Esophagus squamous epithelium (tissue), 4 donors: ENCODE measurements at regions not wholly inside any gene's neighbourhood (a gene's known extent, or its start where the extent isn't known, plus 50 kb on each side); places are given as distances from the start of the nearest gene placed in this dataset.

ENCODE experiments used
- POLR2A ChIP-seq, 4 donors: fragments of 450-650 bp; IDR thresholded peaks; one replicate each; pipeline ENCODE4 v1.6.1; 2017; ENCODE audit warnings: antibody characterized with exemption in 4 of 4, mild to moderate bottlenecking in 4 of 4, moderate library complexity in 3 of 4
- TF ChIP-seq, protein P1 (sequence below), 6 experiments: fragments of 450-650 bp in 4 of 6; fragments of 200-600 bp in 2 of 6; sonication (generic) in 2 of 6; IDR thresholded peaks; one replicate each; pipeline ENCODE4 v1.5.1; 2016 to 2019; ENCODE audit warnings: antibody characterized with exemption in 6 of 6, mild to moderate bottlenecking in 4 of 6, moderate library complexity in 4 of 6

GRCh38 chr17:34482730-34483129 lies 96.7 kb upstream of the TMEM132E start:
- TF ChIP-seq, protein P1, sequence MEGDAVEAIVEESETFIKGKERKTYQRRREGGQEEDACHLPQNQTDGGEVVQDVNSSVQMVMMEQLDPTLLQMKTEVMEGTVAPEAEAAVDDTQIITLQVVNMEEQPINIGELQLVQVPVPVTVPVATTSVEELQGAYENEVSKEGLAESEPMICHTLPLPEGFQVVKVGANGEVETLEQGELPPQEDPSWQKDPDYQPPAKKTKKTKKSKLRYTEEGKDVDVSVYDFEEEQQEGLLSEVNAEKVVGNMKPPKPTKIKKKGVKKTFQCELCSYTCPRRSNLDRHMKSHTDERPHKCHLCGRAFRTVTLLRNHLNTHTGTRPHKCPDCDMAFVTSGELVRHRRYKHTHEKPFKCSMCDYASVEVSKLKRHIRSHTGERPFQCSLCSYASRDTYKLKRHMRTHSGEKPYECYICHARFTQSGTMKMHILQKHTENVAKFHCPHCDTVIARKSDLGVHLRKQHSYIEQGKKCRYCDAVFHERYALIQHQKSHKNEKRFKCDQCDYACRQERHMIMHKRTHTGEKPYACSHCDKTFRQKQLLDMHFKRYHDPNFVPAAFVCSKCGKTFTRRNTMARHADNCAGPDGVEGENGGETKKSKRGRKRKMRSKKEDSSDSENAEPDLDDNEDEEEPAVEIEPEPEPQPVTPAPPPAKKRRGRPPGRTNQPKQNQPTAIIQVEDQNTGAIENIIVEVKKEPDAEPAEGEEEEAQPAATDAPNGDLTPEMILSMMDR (IDR thresholded peaks at IDR 0.05): no peak
- no peak for TF ChIP-seq POLR2A (IDR thresholded peaks at IDR 0.05)
